ENCODE measurements at regions not wholly inside any gene's neighbourhood (a gene's known extent, or its start where the extent isn't known, plus 50 kb on each side); places are given as distances from the start of the nearest gene placed in this dataset.
A peak's percentile ranks its signal among the peaks of the same experiment; 100 is the strongest.
"Not testable (repeated sequence)": the region's sequence is repeated elsewhere in the genome, so short reads cannot be mapped to it uniquely, and the experiment has no call there.

DNA sequence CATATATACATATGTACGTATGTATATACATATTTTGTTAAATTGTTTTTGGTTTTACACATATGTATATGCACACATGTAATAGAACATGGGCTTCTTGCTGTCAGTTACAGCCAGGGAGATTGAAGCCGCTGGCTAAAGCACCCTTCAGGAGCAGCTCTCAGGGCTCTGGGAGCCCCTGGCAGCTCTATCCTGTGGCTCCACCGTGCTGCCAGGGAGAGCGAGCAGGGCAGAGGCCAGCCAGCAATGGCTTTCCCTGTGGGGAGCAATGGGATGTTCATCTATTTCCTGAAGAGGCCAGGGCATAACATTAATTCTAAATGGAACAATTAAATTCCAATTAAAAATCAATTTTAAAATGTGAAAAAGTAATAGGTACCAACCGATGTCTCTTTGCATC is 102.9 kb downstream of the PSMG1 start:
- no peak for DNase-seq

DNA sequence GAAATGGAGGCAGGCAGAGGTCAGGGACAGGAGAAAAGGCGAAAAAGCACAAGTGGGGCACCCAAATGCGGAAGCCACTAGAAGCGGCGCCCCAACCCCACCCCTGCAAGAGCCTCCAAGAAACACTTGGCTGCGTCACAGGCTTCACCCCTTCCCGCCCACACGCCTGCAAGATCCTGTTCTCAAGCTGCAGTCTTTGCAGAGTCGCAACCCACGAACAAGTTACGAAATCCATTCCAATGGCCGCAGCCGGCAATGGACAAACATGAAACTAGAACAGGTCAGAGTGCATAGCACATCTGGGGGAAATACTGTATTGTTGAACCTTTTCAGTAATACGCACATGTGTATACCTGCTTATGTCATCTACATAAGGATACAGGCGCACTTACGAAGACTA is 103.6 kb downstream of the PSMG1 start:
- no peak for DNase-seq

DNA sequence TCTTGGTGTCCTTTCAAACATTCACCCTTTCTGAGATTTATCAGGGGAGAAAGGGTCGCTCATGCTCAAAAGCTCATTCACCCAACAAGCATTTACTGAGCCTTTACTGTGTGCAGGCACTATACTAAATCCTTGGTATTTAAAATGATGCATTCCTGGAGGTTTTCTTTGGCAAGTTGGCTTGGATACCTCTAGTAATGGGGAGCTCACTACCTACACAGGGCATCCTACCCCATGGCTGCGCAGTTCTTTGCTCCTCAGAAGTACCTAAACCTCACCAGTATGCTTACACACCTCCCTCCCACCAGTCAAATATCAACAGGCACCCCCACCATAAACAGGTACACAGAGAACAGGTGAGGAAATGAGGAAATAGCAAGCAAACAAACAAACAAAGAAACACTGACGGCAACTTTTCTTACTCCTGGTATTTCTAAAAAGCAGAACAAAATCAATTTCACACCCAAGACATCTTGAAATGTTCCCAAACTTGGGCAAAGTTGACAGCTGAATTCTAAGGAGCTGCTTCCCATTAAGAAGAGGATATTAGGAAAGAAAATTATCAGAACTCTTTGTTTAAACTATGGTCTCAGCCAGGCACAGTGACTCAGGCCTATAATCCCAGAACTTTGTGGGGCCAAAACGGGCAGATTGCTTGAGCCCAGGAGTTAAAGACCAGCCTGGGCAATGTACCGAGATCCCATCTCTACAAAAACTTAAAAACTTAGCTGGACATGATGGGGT is 104.8 kb downstream of the PSMG1 start:
- no peak for DNase-seq

DNA sequence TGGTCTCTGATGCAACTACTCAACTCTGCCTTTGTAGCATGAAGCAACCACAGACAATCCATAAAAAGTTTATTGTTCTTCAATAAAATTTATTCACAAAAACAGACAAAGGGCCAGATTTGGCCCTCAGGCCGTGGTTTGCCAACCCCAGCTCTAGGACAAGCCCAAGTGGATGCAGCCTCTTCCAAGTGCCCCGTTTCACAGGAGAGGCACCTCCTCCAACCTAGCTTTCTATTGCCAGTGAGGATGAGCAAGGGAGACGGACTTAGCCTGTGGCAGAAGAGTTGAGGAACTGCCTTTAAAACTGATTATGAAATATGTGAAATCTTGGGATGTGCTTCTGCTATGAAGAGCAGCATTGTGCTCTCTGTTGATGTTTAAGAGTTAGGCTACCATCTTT is 105.4 kb downstream of the PSMG1 start:
- no peak for DNase-seq

DNA sequence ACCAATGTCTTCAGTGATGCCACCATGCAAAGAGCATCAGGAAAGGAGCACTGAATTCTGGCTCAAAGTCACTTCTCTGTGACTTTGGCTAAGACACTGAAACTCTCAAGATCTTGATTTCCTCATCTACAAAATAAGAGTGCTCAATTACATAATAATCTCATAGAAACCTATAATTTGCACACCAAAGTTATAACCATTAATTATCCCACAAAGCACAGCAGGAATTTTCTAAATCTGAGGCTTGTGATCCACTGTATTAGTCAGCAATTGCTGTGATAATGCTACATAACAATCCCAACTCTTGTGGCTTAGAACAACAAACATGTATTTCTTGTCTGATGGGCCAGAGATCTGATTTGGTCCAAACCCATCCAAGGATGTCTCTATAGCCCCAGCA is 108.7 kb downstream of the PSMG1 start:
- no peak for DNase-seq

DNA sequence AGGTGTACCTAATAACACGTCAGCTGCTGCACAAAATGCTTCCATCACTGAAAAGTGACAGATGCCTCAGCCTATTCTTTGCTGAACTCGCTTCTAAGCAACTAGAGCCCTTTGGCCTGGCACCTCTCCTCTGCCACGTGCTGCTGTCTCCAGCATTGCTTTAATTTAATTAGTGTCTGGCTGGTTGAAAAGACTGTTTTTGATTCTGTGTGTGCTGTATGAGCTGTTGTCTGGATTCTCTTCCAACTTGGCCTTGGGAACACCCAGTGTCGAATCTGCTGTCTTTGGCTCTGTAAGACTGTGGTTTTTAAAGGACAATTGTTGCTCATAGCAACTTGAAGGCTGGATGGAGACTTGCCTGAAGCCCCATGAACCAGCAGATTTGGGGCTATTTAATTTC is 109.5 kb downstream of the PSMG1 start:
- no peak for DNase-seq

DNA sequence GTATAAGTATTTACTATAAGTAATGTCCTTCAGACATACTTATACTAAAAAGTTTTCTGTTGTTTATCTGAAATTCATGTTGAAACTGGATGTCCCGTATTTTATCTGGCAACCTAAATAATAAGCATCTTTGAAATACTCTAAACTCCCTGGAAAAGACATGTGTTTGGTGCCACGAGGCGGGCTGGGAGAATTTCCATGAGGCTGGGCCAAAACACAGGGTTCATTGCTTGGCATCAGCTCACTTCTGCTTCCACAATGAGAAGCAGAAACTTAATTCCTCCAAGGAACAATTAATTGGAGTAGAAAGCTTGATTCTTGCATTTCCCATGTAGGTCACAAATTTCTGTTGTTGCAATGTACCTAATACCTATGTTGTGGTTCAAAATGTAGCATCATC is 110.2 kb downstream of the PSMG1 start:
- no peak for DNase-seq

DNA sequence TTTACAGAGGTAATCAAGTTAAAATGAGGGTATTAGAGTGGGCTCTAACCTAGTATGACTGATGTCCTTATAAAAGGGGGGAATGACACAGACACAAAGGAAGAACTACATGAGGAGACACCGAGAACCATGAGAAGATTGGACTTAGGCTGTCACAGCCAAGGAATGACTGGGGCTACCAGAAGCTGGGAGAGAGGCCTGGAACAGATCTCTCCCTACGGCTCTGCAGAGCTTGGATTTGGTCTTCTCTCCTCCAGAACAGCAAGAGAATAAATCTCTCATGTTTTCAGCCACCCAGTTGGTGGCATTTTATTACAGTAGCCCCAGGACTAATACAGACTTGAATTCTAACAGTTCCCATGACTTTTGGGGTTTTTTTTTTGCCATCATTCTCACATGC is 110.8 kb downstream of the PSMG1 start:
- DNase-seq = no peak

DNA sequence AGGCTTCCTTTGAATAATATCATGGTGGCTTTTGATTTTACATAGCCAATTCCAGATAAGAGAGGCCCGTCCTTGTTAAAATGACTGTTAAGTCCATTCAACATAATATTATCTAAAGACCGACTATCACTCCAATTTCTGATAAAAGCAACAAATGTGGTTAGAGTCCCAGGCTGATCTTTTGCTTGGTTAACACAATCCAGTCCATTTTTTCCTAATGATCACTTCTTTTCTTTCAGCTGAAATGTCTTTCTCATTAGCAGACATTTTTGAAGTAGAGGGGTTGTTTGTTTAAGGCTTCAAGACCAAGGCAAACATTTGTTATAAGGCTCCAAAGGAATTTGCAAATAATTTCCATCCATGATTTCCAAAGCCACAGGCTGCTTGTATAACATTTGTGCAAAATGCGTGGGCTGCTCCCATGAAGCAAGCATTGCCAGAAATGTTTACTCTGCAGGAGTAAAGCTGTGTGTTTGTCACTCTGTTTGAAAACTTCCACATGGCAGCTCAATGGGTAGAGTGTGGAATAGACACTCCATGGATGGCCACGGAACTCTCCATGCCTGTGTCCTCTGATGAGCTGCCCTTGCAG is 111.5 kb downstream of the PSMG1 start:
- DNase-seq = no peak

DNA sequence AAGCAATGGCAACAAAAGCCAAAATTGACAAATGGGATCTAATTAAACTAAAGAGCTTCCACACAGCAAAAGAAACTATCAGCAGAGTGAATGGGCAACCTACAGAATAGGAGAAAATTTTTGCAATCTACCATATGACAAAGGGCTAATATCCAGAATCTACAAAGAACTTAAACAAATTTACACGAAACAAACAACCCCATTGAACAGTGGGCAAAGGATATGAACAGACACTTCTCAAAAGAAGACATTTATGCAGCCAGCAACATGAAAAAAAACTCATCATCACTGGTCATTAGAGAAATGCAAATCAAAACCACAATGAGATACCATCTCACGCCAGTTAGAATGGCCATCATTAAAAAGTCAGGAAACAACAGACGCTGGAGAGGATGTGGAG is 113.4 kb downstream of the PSMG1 start:
- not testable (repeated sequence) for DNase-seq

DNA sequence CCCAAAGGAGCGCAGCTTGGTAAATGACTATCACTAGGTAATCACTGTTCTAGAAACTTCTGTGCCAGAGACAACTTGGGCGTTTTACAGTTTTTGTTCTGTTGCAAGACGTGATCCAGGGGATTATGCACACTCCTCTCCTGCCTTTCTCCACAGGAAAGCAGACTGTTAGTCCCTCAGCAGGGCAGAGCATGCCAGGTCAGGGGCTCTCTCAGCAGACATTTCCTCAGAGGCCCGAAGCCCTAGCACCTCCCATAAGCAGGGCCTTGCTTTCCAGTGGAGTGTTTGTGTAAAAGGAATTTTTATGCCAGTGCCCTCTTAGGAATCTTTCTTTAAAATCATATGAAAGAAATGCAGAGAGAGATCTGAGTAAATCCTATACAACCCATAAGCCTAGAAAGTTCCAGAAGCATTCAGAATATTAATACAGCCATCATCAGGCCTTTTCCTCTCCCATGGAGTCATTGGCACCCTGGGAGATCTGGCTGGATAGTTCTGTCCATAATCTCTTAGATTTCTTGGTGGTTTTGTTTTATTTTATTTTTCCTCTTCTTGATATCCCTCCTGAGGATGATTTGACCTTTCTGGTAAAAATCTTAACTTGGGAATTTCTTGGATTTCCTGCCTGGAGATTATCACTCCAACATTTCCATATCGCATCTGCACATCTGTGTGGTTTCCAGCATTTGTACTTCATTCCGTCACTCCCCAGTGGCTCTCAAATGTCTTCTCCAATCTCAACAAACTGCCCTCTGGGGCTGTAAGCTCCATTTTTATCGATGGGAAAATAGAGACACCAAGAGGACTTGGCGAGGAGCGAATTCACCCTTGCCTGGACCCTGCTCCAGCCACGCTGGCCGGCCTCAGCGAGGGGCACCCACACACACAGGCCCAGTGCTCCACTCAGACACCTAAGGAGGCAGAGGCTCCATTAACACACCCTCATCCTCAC is 116.1 kb downstream of the PSMG1 start:
- DNase-seq = no peak

DNA sequence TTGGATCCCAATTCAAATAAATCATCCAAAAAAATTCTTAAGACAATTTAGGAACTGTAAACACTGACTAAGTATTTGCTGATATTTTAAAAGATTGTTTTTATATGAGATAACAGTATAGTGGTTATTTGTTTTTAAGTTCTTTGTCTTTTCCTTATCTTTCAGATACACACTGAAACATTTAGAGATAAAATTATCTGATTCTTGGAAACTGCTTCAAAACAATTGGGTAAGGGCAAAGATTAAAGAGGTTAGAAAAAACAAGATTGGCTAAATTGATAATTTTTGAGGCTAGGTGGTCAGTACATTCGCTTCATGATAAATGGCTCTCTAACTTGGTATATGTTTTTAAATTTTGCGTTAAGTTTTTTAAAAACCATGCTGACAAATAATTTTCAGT is 117.3 kb downstream of the PSMG1 start:
- DNase-seq = no peak

DNA sequence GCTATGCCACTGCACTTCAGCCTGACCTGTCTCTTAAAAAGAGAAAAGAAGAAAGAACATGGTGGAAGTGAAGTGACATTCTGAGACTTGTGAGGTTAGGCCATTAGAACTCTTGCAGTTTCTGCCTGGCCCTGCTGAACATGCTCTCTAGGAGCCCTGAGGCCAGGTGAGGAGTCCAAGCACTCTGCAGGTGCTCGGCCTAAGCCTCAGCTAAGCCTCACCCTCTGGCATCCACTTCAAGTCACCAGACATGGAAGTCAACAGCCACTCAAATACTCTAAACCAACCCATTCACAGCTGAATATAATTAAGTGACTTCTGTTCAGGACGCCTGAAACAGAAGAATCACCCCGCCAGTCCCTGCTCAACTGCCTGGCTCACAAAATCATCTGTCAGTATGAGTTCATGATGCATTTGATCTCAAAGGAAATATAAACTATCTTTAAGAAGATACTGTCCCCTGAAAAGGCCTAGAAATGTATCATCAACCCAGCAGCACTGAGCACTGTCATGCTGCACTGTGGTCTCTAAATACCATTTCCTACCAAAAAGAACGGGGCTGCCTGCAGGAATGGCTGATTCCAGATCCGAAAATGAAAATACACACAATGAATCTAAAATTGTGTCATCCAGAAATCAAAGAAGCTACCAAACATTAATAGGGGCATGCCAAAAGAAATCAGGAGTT is 118.8 kb downstream of the PSMG1 start:
- DNase-seq = no peak

DNA sequence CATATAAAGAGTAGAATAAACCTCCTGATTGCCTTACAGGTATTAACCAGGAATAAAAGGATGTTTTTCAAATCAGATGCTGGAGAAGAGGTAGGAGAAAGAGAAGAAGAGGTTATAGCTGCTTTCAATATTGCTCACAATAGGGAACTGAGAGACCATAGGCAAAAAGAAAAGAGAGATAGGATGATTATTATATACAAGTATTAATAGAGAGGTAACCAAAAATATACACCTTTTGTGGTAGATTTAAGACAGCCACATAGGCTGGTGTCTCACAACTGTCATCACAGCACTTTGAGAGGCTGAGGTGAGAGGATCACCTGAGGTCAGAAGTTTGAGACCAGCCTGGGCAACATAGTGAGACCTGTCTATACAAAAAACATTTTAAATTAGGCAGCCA is 119.7 kb downstream of the PSMG1 start:
- no peak for DNase-seq

DNA sequence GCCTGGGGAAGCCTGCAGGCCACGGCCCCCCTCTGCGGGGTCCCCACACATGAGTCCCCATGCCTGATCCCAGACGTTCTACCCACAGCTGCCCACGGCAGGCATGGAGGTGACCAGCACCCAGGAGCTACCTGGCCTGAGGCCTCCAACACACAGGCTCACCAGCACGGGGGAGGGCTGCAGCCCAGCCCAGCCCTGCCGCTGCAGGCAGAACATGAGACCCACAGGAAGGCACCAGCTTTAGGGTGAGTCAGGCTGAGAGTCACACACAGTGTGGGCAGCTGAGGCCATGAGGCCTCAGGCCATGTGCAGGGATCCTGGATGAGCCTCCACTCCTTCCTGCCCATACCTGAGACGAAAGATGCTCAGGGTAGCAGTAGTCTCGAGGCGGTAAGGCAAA is 121.1 kb downstream of the PSMG1 start:
- no peak for DNase-seq

DNA sequence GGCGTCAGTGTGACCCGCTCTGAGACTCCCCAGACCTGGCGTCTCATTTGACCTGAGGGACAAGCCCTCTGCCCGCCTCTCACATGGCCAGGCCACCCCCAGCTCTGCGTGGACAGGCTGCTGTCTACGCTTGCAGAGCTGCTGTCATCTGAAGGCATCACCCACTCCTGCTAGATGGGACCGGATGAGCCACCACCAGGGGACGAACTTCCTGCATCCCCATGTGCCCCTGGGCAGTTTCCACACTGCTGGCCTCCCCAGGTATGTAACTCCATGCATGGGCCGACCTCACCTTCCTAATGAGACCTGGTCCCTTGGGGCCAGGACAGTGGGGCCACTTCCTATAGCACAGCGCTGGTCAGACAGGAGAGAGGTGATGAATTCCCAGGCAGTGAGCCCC is 121.5 kb downstream of the PSMG1 start:
- DNase-seq = no peak

DNA sequence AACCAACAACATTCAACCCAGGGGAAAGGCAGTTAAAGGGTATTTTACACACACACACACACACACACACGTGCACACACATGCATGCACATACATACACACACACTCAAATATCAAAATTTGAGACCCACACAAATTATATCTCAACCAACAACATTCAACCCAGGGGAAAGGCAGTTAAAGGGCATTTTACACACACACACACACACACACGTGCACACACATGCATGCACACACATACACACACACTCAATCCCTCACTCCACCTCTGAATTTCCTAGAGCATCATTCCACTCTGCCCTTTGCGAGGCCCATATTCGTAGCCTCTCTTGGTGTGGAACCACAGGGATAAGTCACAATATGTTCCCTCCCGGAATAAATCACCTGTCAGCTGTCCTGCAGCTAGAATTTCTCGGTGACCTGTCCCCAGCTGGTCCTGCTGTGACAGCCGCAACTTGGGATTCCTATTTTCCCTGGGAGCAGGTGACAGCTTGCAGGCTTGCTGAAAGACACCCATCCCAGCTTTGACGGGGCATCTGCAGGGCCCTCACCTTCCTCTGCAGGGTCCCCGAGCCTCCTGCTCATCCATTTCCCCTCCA is 122.7 kb downstream of the PSMG1 start:
- DNase-seq = peak; percentile 5

DNA sequence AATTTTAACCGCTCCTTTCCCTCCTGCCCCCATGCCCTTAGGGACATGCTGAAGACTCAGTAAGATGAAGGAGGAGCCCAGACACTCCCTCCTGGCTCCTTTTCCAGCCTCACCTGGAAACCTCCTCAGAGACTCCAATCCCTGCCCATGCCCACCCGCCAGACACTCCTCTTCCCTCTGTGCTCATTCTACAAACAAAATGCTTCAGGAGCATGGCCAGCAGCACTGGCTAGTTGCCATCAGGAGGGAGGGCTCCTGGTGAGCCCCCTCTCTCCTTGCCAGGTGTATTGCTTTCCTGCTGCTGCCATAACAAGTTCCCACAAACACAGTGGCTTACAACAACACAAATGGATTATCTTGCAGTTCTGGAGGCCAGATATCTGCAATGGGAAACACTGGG is 126.1 kb downstream of the PSMG1 start:
- peak; percentile 85 for DNase-seq

DNA sequence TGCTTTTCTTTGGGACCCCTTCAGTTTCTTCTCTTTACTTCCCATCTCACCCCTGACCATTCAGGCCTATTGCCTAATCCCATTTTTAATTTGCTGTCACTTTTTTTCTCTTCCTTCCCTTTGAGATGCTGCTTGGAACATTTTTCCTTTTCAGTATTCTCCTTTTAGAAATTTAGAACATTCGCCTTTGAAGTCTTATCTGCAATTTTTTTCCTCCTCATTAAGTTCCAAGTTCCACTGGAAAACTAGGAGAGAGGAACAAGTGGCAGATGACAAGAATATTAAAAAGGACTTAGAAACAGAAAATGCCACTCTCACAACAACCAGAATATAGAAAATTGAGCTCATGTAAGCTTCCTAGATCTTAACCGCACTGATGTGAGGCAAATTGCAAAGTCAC is 126.6 kb downstream of the PSMG1 start:
- no peak for DNase-seq

DNA sequence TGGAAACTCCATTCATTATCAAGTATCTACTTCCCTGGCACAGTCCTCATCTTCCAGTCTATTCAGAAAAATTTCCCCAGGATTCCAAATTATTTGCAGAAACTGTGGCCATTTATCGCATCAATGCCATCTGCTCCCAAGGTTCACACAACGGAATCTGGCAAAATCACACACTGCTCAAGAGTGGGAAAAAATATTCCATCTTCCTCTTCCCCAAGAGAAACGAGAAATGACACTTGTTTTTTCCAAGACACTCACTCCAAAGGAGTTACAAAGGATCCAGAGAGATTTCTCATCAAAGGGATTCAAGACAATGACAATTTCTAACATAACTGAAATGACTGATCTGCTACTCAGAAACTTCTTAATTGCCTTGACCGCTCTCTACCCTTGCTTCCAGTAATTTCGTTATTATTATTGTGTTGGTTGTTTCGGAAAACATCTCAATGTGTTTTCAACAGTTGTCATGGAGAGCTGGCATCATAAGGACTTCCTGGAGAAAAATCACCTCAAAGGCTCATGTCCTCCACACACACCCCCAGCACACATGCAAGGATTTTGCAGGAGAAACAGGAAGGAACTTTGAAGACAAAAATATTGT is 128.0 kb downstream of the PSMG1 start:
- DNase-seq = no peak

DNA sequence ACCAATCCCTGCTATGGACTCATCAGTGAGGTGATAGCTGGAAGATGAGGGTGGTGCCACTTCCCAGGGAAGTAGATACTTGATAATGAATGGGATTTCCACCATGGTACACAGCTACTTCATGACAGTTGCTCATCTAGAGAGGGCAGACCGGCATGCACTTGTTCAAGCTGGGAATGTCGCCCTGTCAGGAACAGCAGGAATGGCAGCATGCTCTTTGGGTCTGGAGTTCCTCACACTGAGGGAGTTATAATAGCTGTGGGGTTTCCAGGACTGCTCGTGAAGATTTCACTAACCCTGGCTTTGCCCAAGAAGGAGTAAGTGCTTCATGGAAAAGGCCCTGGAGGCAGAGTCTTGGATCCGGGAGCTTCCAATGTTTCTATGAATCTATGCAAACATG is 129.2 kb downstream of the PSMG1 start:
- no peak for DNase-seq

DNA sequence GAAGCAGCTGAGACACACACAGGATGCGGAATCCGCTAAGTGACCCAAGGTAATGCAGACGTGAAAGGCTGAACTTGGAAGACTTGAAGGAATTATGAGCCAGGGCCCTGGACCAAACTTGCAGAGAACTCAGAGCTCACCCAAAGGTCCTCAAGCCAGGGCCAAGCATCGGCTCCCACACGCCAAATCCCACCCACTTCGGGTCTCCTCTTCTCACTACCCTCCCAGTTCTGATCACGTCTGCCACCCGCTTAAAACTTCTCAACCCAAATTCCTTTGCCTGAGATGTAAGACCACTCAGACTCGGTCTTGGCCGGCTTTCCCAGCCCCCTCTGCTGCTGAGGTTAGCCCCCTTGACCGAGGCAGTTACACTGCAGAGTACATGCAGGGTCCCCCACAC is 130.1 kb downstream of the PSMG1 start:
- DNase-seq = no peak

DNA sequence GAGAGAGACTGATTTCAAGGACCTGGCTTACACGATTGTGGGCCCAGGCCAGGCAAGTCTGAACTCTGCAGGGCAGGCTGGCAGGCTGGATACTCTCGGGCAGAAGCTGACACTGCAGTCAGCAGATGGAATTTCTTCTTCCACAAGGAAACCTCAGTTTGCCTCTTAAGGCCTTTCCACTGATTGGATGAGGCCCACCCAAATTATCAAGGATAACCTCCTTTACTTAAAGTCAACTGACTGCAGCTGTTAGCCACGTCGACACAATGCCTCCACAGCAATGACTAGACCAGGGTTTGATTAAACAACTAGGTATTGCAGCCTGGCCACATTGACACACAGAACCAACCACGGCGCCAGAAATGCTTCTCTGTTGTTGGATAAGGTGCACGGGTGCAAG is 130.5 kb downstream of the PSMG1 start:
- no peak for DNase-seq

Data from NCI-H345 (cell line).